ENCODE measurements at regions not wholly inside any gene's neighbourhood (a gene's known extent, or its start where the extent isn't known, plus 50 kb on each side); places are given as distances from the start of the nearest gene placed in this dataset.

- no peak for DNase-seq (ENCODE audit: unreplicated experiment)
- Mint-ChIP-seq H3K4me1 (ENCODE audit: insufficient read depth, unreplicated experiment) (no peaks in the 10 kb centered on the region), H3K27ac (ENCODE audit: low read depth, unreplicated experiment) (no peak overlapping the region), H3K9me3 (ENCODE audit: unreplicated experiment) (no peaks in the 10 kb centered on the region), H3K27me3 (ENCODE audit: insufficient read depth, unreplicated experiment) (peaks cover 39% of the 10 kb centered on the region), H3K36me3 (ENCODE audit: insufficient read depth, unreplicated experiment) (no peaks in the 10 kb centered on the region), H3K4me3 (ENCODE audit: unreplicated experiment) (no peak overlapping the region)
- BruUV-seq (replicated peaks) = no TSS peak
- intact Hi-C loops (cut with micrococcal nuclease) = no loop called here
- ChIA-PET CTCF (interaction anchor here (0.6 kb wide), 2 partner anchors 31 to 777 kb away, joined by 3 read pairs; no protein-coding TSS in a partner anchor), POLR2A (interaction anchor here (0.6 kb wide), 1 partner anchor 178 kb away, joined by 3 read pairs; no protein-coding TSS in a partner anchor)
- no peak for TF ChIP-seq CTCF (IDR thresholded peaks at IDR 0.05; ENCODE audit: unreplicated experiment)
These were observed 384.4 kb upstream of the SHH start for GRCh38 chr7:156196649-156197048.

- Mint-ChIP-seq H3K4me3 (ENCODE audit: unreplicated experiment) (no peak overlapping the region), H3K36me3 (ENCODE audit: insufficient read depth, unreplicated experiment) (no peaks in the 10 kb centered on the region), H3K9me3 (ENCODE audit: unreplicated experiment) (no peaks in the 10 kb centered on the region), H3K27ac (ENCODE audit: low read depth, unreplicated experiment) (no peak overlapping the region), H3K4me1 (ENCODE audit: insufficient read depth, unreplicated experiment) (no peaks in the 10 kb centered on the region), H3K27me3 (ENCODE audit: insufficient read depth, unreplicated experiment) (peaks cover 34% of the 10 kb centered on the region)
- TF ChIP-seq CTCF (IDR thresholded peaks at IDR 0.05; ENCODE audit: unreplicated experiment) = no peak
- intact Hi-C loops (cut with micrococcal nuclease) = no loop called here
- BruUV-seq (replicated peaks) = no TSS peak
- CTCF ChIA-PET = interaction anchor here (0.6 kb wide), 1 partner anchor 689 kb away, joined by 3 read pairs; no protein-coding TSS in a partner anchor
- no peak for DNase-seq (ENCODE audit: unreplicated experiment)
- POLR2A ChIA-PET = interaction anchor here (1.2 kb wide), 1 partner anchor 9 kb away, joined by 3 read pairs; no protein-coding TSS in a partner anchor
These were observed 383.0 kb upstream of the SHH start for GRCh38 chr7:156195276-156195675.

GRCh38 chr7:156194813-156195212, 382.6 kb upstream of the SHH start:
- Mint-ChIP-seq H3K27me3 (ENCODE audit: insufficient read depth, unreplicated experiment) (peaks cover 30% of the 10 kb centered on the region), H3K9me3 (ENCODE audit: unreplicated experiment) (no peaks in the 10 kb centered on the region)

GRCh38 chr7:156192921-156193320, 380.7 kb upstream of the SHH start:
- BruUV-seq (replicated peaks) = no TSS peak
- Mint-ChIP-seq H3K9me3 (ENCODE audit: unreplicated experiment) (no peaks in the 10 kb centered on the region), H3K27me3 (ENCODE audit: insufficient read depth, unreplicated experiment) (peaks cover 12% of the 10 kb centered on the region), H3K36me3 (ENCODE audit: insufficient read depth, unreplicated experiment) (no peaks in the 10 kb centered on the region), H3K27ac (ENCODE audit: low read depth, unreplicated experiment) (no peak overlapping the region), H3K4me3 (ENCODE audit: unreplicated experiment) (no peak overlapping the region), H3K4me1 (ENCODE audit: insufficient read depth, unreplicated experiment) (no peaks in the 10 kb centered on the region)
- POLR2A ChIA-PET = interaction anchor here (0.6 kb wide), 1 partner anchor 271 kb away, joined by 3 read pairs; no protein-coding TSS in a partner anchor
- CTCF ChIA-PET = no interaction called here
- intact Hi-C loops (cut with micrococcal nuclease) = no loop called here
- no peak for TF ChIP-seq CTCF (IDR thresholded peaks at IDR 0.05; ENCODE audit: unreplicated experiment)
- DNase-seq (ENCODE audit: unreplicated experiment) = peak; percentile 58

More at GRCh38 chr7:156194813-156195212, 382.6 kb upstream of the SHH start:
- no peaks in the 10 kb centered on the region for H3K36me3 Mint-ChIP-seq (ENCODE audit: insufficient read depth, unreplicated experiment)
- intact Hi-C loops (cut with micrococcal nuclease) = no loop called here
- BruUV-seq (replicated peaks) = no TSS peak
- no peak overlapping the region for H3K27ac Mint-ChIP-seq (ENCODE audit: low read depth, unreplicated experiment)
- no peaks in the 10 kb centered on the region for H3K4me1 Mint-ChIP-seq (ENCODE audit: insufficient read depth, unreplicated experiment)
- CTCF ChIA-PET = interaction anchor here (0.5 to 0.6 kb wide), 2 partner anchors 11 to 690 kb away, joined by 3 to 4 read pairs; no protein-coding TSS in a partner anchor
- DNase-seq (ENCODE audit: unreplicated experiment) = no peak
- no peak for TF ChIP-seq CTCF (IDR thresholded peaks at IDR 0.05; ENCODE audit: unreplicated experiment)
- H3K4me3 Mint-ChIP-seq (ENCODE audit: unreplicated experiment) = no peak overlapping the region
- POLR2A ChIA-PET = no interaction called here

All from MCF 10A (cell line).